H7 (cell line): ENCODE measurements at regions not wholly inside any gene's neighbourhood (a gene's known extent, or its start where the extent isn't known, plus 50 kb on each side); places are given as distances from the start of the nearest gene placed in this dataset.
"Not testable (repeated sequence)": the region's sequence is repeated elsewhere in the genome, so short reads cannot be mapped to it uniquely, and the experiment has no call there.

Experiments
- DNase-seq: peaks from one replicate; pipeline ENCODE4 v3.0.0; 2012
- H3K27me3 ChIP-seq: 2 replicates; pipeline ENCODE4 v1.6.0; 2011; ENCODE audit warnings: mild to moderate bottlenecking, low read length; ENCODE audit not compliant: control insufficient read depth, insufficient read depth
- H3K36me3 ChIP-seq: replicated peaks from 2 replicates; pipeline ENCODE4 v1.5.1; 2011; ENCODE audit warnings: low read length; ENCODE audit not compliant: control insufficient read depth, insufficient read depth
- H3K4me3 ChIP-seq: 2 replicates; pipeline ENCODE4 v1.5.1; 2011; ENCODE audit warnings: low read depth, mild to moderate bottlenecking, control low read depth, low read length, moderate library complexity; ENCODE audit not compliant: insufficient read depth

DNA sequence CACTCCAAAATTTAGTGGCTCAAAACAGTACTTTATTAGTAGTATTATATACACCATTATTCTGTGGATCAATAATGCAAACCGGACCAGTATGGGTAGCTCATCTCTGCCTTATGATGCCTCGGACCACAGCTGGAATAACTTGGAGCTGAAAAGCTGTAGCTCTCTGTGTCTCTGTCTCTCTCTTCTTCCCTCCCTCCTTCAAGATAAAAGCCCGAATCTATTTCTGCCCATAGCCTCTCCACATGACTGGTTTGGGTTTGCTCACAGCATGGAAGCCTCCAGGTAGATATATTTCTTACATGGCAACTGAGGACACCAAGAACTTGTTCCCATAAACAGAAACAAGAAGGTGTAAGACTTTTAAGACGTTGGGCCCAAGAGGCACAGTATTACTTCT, 147.5 kb upstream of the TBCA start:
- Histone ChIP-seq H3K36me3 (no peaks in the 10 kb centered on the region), H3K27me3 (no peaks in the 10 kb centered on the region), H3K4me3 (no peak overlapping the region)
- DNase-seq: no peak

- Histone ChIP-seq H3K27me3 (no peaks in the 10 kb centered on the region), H3K4me3 (no peak overlapping the region), H3K36me3 (no peaks in the 10 kb centered on the region)
- DNase-seq: no peak
Measured at GRCh38 chr5:77921094-77921768, 145.1 kb upstream of the TBCA start.

- no peak overlapping the region for H3K4me3 ChIP-seq
- no peak for DNase-seq
Measured at GRCh38 chr5:77920359-77921058, 144.4 kb upstream of the TBCA start.

GRCh38 chr5:77915346-77915745, 139.2 kb upstream of the TBCA start:
- DNase-seq: no peak
- Histone ChIP-seq H3K27me3 (no peaks in the 10 kb centered on the region; the same call in 1 of the 2 replicates), H3K4me3 (no peak overlapping the region), H3K36me3 (no peaks in the 10 kb centered on the region)

More at GRCh38 chr5:77920359-77921058, 144.4 kb upstream of the TBCA start:
- no peaks in the 10 kb centered on the region for H3K27me3 ChIP-seq
- no peaks in the 10 kb centered on the region for H3K36me3 ChIP-seq

GRCh38 chr5:77912721-77913120, 136.6 kb upstream of the TBCA start:
- no peak for DNase-seq
- Histone ChIP-seq H3K36me3 (no peaks in the 10 kb centered on the region), H3K27me3 (no peaks in the 10 kb centered on the region; the same call in 1 of the 2 replicates), H3K4me3 (no peak overlapping the region)

GRCh38 chr5:77910602-77911188, 134.6 kb upstream of the TBCA start:
- H3K4me3 ChIP-seq: no peak overlapping the region
- no peaks in the 10 kb centered on the region for H3K36me3 ChIP-seq
- no peak for DNase-seq
- H3K27me3 ChIP-seq: no peaks in the 10 kb centered on the region; the same call in 1 of the 2 replicates

DNA sequence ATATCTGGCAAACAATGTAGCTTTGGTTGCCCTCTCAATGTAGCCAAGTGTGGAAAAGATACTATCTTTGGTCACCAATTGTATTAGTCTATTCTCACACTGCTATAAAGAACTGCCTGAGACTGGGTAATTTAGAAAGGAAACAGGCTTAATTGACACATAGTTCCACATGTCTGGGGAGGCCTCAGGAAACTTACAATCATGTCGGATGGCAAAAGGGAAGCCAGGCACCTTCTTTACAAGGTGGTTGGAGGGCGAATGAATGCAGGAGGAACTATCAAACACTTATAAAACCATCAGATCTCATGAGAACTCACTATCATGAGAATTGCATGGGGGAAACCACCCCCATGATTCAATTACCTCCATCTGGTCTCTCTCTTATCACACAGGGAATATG, 133.1 kb upstream of the TBCA start:
- no peak for DNase-seq
- Histone ChIP-seq H3K27me3 (no peaks in the 10 kb centered on the region; the same call in 1 of the 2 replicates), H3K36me3 (no peaks in the 10 kb centered on the region), H3K4me3 (no peak overlapping the region)

DNA sequence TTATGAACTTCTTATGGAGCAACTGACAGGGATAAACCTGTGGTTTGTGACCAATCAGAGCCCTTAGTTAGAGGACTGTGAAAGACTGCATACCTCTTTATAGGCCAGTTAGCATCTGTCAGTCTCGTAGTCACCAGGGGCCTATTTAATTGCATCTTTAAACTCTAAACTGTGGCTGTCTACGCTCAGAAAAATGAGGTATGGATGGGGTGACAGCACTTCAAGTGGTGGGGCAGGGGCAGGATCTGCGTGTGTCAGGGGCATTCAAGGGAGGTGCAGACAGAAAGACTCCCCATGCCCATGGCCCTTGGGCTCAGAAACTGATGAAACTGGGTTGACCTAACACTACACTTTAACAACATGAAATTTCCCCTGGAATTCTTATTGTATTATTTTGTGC, 132.6 kb upstream of the TBCA start:
- Histone ChIP-seq H3K27me3 (no peaks in the 10 kb centered on the region; the same call in 1 of the 2 replicates), H3K36me3 (no peaks in the 10 kb centered on the region), H3K4me3 (no peak overlapping the region)
- DNase-seq: no peak

DNA sequence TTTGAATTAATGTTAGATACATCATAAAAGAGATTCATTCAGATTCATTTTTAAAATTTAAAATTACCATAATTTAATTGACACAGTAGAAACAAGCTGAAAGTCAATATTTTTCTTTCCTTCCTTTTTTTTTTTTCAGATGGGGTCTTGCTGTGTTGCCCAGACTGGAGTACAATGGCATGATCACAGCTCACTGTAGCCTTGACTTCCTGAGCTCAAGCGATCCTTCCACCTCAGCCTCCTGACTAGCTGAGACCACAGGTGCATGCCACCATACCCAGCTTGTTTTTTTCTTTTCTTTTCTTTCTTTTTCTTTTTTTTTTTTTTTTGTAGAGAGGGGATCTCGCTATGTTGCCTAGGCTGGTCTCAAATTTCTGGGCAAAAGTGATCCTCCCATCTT, 131.6 kb upstream of the TBCA start:
- Histone ChIP-seq H3K27me3 (no peaks in the 10 kb centered on the region; the same call in 1 of the 2 replicates), H3K4me3 (no peak overlapping the region), H3K36me3 (no peaks in the 10 kb centered on the region)
- no peak for DNase-seq

- Histone ChIP-seq H3K36me3 (no peaks in the 10 kb centered on the region), H3K27me3 (no peaks in the 10 kb centered on the region; the same call in 1 of the 2 replicates), H3K4me3 (no peak overlapping the region)
- DNase-seq: no peak
Measured at GRCh38 chr5:77906806-77907205, 130.7 kb upstream of the TBCA start.

DNA sequence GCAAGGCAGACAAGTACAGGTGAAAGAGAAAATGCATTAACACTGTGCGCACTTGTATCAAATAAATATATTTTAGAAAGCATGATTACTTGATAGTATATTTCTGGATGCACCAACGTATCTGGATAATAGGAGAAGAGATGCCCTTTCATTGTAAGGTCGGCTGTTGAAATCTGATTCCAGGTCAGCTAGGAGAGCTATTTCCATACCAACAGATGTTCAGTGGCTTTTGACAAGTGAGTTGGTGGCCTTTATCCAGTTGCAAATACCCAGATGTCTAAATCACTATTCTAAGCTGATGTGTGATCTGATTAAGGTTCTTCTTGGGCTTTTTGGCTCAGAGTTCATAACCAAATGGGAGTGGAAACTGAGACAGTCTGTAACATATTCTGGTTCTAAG, 128.2 kb upstream of the TBCA start:
- no peaks in the 10 kb centered on the region for H3K36me3 ChIP-seq

DNA sequence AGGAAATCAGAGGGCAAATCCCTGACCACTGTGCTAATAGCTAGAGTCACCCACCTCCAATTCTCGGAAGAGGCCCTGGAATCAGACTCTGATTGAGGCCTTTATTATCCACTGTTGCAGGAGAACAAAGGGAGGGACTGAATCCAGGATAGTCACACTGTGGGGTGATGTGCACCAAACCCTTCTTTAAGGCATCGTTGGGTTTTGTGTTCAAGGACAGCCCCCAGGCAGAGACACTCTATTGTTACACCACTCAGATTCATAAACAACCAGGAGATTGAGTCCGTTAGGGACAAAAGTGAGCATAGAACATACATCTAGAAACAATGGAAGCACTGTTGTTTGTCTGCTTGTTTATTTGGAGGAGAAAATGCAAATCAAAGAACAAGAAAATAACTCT, 124.6 kb upstream of the TBCA start:
- Histone ChIP-seq H3K4me3 (no peak overlapping the region), H3K27me3 (no peaks in the 10 kb centered on the region), H3K36me3 (no peaks in the 10 kb centered on the region)
- no peak for DNase-seq

More for the DNA sequence above, 128.2 kb upstream of the TBCA start:
- H3K4me3 ChIP-seq: no peak overlapping the region
- no peak for DNase-seq
- no peaks in the 10 kb centered on the region for H3K27me3 ChIP-seq

DNA sequence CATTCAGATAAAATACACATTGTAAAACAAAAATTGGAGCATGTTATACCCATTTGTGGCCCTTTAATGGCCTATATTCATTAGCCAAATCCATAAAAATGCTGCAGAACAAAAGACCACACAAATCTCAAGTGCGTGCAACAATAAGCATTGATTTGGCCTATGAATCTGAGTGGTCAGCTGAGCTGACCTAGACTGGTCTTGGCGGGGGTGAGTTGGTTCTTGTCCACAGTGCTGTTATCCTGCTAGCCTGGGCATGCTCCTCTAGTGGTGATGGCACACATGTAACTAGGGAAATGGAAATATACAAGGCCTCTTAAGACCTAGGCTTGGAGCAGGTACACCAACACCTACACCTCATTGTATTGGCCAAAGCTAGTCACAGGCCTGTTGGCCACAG, 122.2 kb upstream of the TBCA start:
- Histone ChIP-seq H3K36me3 (no peaks in the 10 kb centered on the region), H3K4me3 (no peak overlapping the region), H3K27me3 (no peaks in the 10 kb centered on the region)
- no peak for DNase-seq

GRCh38 chr5:77896338-77896737, 120.2 kb upstream of the TBCA start:
- H3K4me3 ChIP-seq: no peak overlapping the region
- no peaks in the 10 kb centered on the region for H3K36me3 ChIP-seq
- H3K27me3 ChIP-seq: no peaks in the 10 kb centered on the region
- no peak for DNase-seq

DNA sequence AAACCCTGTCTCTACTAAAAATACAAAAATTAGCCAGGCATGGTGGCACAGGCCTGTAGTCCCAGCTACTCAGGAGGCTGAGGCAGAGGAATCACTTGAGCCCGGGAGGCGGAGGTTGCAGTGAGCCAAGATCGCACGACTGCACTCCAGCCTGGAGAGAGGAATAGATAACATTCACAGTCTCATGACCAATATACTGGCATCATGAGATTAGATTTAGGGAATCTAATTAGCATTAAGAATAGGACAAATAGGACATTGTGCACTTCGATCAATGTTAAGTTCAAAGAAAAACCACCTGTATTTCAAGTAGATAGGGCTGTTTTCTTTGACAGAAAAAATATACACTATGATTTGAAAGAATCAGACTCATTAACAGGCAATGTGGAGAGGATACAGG, 118.0 kb upstream of the TBCA start:
- DNase-seq, H3K36me3 ChIP-seq, H3K4me3 ChIP-seq, H3K27me3 ChIP-seq: not testable (repeated sequence)
